Astrocyte (in vitro differentiated cells and primary cell): ENCODE measurements at regions not wholly inside any gene's neighbourhood (a gene's known extent, or its start where the extent isn't known, plus 50 kb on each side); places are given as distances from the start of the nearest gene placed in this dataset.
"Not testable (repeated sequence)": the region's sequence is repeated elsewhere in the genome, so short reads cannot be mapped to it uniquely, and the experiment has no call there.

ENCODE experiments used
- DNase-seq: peaks from one replicate; pipeline ENCODE4 v3.0.0-alpha.2; 2010; ENCODE audit warnings: low read depth
- FAIRE-seq: peaks from 2 replicates; lab custom pipeline; 2011; peaks lifted over from hg19 to GRCh38; lab: Jason Lieb, UNC
- H2AFZ ChIP-seq: 2 replicates; pipeline ENCODE4 v1.6.0; 2012; ENCODE audit warnings: low read depth, low read length, inconsistent platforms
- H3K27ac ChIP-seq: 2 replicates; pipeline ENCODE4 v1.5.1; 2011; ENCODE audit warnings: low read depth, low read length, inconsistent platforms
- H3K27me3 ChIP-seq: 2 replicates; pipeline ENCODE4 v1.6.0; 2011; ENCODE audit warnings: low read length, inconsistent platforms; ENCODE audit not compliant: insufficient read depth
- H3K36me3 ChIP-seq: 2 replicates; pipeline ENCODE4 v1.5.1; 2011; ENCODE audit warnings: low read length, inconsistent platforms; ENCODE audit not compliant: insufficient read depth
- H3K4me1 ChIP-seq: 2 replicates; pipeline ENCODE4 v1.5.1; 2011; ENCODE audit warnings: low read length, inconsistent platforms; ENCODE audit not compliant: insufficient read depth
- H3K4me2 ChIP-seq: 2 replicates; pipeline ENCODE4 v1.6.0; 2012; ENCODE audit warnings: low read length, inconsistent platforms
- H3K4me3 ChIP-seq: 2 replicates; pipeline ENCODE4 v1.5.1; 2011; ENCODE audit warnings: low read depth, mild to moderate bottlenecking, low read length, inconsistent platforms; ENCODE audit not compliant: insufficient read depth
- H3K79me2 ChIP-seq: 2 replicates; pipeline ENCODE4 v1.6.0; 2012; ENCODE audit warnings: mild to moderate bottlenecking, low read length, inconsistent platforms; ENCODE audit not compliant: insufficient read depth
- H3K9ac ChIP-seq: 2 replicates; pipeline ENCODE4 v1.6.0; 2012; ENCODE audit warnings: mild to moderate bottlenecking, low read length, inconsistent platforms
- H3K9me3 ChIP-seq: 2 replicates; pipeline ENCODE4 v1.5.1; 2012; ENCODE audit warnings: low read depth, mild to moderate bottlenecking, low read length, inconsistent platforms; ENCODE audit not compliant: insufficient read depth
- H4K20me1 ChIP-seq: 2 replicates; pipeline ENCODE4 v1.6.0; 2012; ENCODE audit warnings: low read length, inconsistent platforms; ENCODE audit not compliant: insufficient read depth
- H3K27ac Mint-ChIP-seq: one replicate; pipeline ENCODE4 v1.8.0; 2021; ENCODE audit warnings: mild to moderate bottlenecking, mixed read lengths; ENCODE audit not compliant: unreplicated experiment
- H3K27me3 Mint-ChIP-seq: one replicate; pipeline ENCODE4 v1.8.0; 2021; ENCODE audit warnings: low read depth, mixed read lengths; ENCODE audit not compliant: unreplicated experiment
- H3K36me3 Mint-ChIP-seq: one replicate; pipeline ENCODE4 v1.8.0; 2021; ENCODE audit warnings: low read depth, mixed read lengths; ENCODE audit not compliant: unreplicated experiment
- H3K4me1 Mint-ChIP-seq: one replicate; pipeline ENCODE4 v1.8.0; 2021; ENCODE audit warnings: low read depth, mixed read lengths; ENCODE audit not compliant: unreplicated experiment
- H3K4me3 Mint-ChIP-seq: one replicate; pipeline ENCODE4 v1.8.0; 2021; ENCODE audit warnings: mild to moderate bottlenecking, moderate library complexity, mixed read lengths; ENCODE audit not compliant: unreplicated experiment
- H3K9me3 Mint-ChIP-seq: one replicate; pipeline ENCODE4 v1.8.0; 2021; ENCODE audit warnings: mild to moderate bottlenecking, mixed read lengths; ENCODE audit not compliant: unreplicated experiment
- EZH2 ChIP-seq: IDR thresholded peaks from 2 replicates; pipeline ENCODE4 v1.6.1; 2012; ENCODE audit warnings: mild to moderate bottlenecking, low read length, inconsistent platforms; ENCODE audit not compliant: insufficient read depth
- TF ChIP-seq, protein P1 (sequence below): IDR thresholded peaks from 2 replicates; pipeline ENCODE4 v1.5.1; 2011; ENCODE audit warnings: low read depth, mild to moderate bottlenecking, inconsistent platforms, low read length, moderate library complexity; ENCODE audit not compliant: insufficient read depth

DNA sequence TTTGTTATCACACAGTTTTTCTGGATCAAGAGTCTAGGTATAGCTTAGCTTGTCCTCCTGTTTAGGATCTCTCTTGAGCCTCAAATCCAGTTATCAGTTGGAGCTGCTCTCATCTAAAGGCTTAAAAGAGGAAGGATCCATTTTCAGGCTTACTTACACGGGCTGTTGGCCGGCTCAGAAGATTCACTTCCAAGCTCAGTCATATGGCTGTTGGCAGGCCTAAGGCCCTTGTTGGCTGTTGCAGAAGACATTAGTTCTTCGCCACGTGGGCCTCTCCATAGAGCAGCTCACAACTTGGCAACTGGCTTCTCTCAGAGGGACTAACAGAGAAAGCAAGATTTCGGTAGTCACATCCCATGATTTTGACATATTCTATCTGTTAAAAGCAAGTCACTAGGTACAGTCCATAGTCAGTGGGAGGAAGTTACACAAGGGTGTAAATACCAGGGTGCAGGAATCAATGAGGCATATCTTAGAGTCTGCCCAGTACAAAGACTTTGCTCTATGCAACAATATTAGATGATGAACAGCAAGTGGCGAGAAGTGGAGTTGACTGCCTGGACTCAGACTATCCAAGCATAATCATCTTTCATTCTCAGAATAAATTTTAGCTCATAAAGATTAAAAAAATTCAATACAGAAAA, 280.1 kb upstream of the MBL2 start:
- Mint-ChIP-seq H3K4me1 (no peaks in the 10 kb centered on the region), H3K9me3 (no peaks in the 10 kb centered on the region), H3K4me3 (no peak overlapping the region), H3K27me3 (no peaks in the 10 kb centered on the region), H3K27ac (no peak overlapping the region), H3K36me3 (no peaks in the 10 kb centered on the region)
- Histone ChIP-seq H3K79me2 (no peaks in the 10 kb centered on the region), H3K27me3 (no peaks in the 10 kb centered on the region), H3K9ac (no peak overlapping the region), H4K20me1 (no peaks in the 10 kb centered on the region), H2AFZ (no peak overlapping the region), H3K27ac (no peak overlapping the region), H3K4me3 (no peak overlapping the region), H3K4me2 (no peak overlapping the region), H3K4me1 (no peaks in the 10 kb centered on the region), H3K9me3 (no peaks in the 10 kb centered on the region), H3K36me3 (no peaks in the 10 kb centered on the region)
- no peak for TF ChIP-seq EZH2
- TF ChIP-seq, protein P1, sequence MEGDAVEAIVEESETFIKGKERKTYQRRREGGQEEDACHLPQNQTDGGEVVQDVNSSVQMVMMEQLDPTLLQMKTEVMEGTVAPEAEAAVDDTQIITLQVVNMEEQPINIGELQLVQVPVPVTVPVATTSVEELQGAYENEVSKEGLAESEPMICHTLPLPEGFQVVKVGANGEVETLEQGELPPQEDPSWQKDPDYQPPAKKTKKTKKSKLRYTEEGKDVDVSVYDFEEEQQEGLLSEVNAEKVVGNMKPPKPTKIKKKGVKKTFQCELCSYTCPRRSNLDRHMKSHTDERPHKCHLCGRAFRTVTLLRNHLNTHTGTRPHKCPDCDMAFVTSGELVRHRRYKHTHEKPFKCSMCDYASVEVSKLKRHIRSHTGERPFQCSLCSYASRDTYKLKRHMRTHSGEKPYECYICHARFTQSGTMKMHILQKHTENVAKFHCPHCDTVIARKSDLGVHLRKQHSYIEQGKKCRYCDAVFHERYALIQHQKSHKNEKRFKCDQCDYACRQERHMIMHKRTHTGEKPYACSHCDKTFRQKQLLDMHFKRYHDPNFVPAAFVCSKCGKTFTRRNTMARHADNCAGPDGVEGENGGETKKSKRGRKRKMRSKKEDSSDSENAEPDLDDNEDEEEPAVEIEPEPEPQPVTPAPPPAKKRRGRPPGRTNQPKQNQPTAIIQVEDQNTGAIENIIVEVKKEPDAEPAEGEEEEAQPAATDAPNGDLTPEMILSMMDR = no peak
- FAIRE-seq (no peak), DNase-seq (no peak)

DNA sequence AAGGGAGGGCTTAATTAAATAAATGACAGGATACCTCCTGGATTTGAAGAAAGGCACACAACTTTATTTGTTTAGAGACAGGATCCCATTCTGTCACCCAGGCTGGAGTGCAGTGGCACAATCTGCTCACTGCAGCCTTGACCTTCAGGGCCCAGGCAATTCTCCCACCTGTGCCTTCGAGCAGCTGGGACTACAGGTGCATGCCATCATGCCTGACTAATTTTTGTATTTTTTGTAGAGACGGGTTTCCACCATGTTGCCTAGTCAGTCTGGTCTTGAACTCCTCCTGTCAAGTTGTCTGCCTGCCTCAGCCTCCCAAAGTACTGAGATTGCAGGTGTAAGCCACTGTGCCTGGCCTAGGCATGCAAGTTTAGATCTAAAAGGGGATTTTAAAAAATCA, 272.7 kb upstream of the MBL2 start:
- Histone ChIP-seq H4K20me1 (no peaks in the 10 kb centered on the region), H3K27ac (no peak overlapping the region), H3K36me3 (no peaks in the 10 kb centered on the region), H3K79me2 (no peaks in the 10 kb centered on the region), H3K4me3 (no peak overlapping the region), H3K9ac (no peak overlapping the region), H3K27me3 (no peaks in the 10 kb centered on the region), H3K4me1 (no peaks in the 10 kb centered on the region), H3K4me2 (no peak overlapping the region), H3K9me3 (no peaks in the 10 kb centered on the region), H2AFZ (no peak overlapping the region)
- no peak for FAIRE-seq
- Mint-ChIP-seq H3K4me3 (no peak overlapping the region), H3K4me1 (no peaks in the 10 kb centered on the region), H3K27ac (no peak overlapping the region), H3K9me3 (no peaks in the 10 kb centered on the region), H3K36me3 (no peaks in the 10 kb centered on the region), H3K27me3 (no peaks in the 10 kb centered on the region)
- no peak for DNase-seq
- TF ChIP-seq, protein P1 = no peak
- no peak for TF ChIP-seq EZH2

DNA sequence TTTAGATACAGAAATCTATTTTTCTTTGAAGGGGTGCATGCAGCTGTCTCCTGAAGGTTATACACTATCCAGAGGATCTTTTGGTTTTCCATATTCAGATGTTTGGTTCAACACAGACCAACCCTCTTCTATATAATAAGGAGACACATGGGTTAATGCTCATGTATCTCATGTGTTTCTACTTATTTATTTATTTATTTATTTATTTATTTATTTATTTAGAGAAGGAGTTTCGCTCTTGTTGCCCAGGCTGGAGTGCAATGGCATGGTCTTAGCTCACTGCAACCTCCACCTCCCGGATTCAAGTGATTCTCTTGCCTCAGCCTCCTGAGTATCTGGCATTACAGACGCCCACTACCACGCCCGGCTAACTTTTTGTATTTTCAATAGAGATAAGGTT, 263.2 kb upstream of the MBL2 start:
- not testable (repeated sequence) for H3K9me3 Mint-ChIP-seq, FAIRE-seq, H3K9me3 ChIP-seq, H3K27ac Mint-ChIP-seq, H3K79me2 ChIP-seq, H3K27me3 Mint-ChIP-seq, H3K36me3 Mint-ChIP-seq, H3K27me3 ChIP-seq, H3K4me1 ChIP-seq, H3K36me3 ChIP-seq, H2AFZ ChIP-seq, H3K4me2 ChIP-seq, H3K4me3 ChIP-seq, DNase-seq, H3K27ac ChIP-seq, H3K4me1 Mint-ChIP-seq, H3K9ac ChIP-seq, H3K4me3 Mint-ChIP-seq, H4K20me1 ChIP-seq
